ENCODE measurements at regions not wholly inside any gene's neighbourhood (a gene's known extent, or its start where the extent isn't known, plus 50 kb on each side); places are given as distances from the start of the nearest gene placed in this dataset.
"Not testable (repeated sequence)": the region's sequence is repeated elsewhere in the genome, so short reads cannot be mapped to it uniquely, and the experiment has no call there.

DNA sequence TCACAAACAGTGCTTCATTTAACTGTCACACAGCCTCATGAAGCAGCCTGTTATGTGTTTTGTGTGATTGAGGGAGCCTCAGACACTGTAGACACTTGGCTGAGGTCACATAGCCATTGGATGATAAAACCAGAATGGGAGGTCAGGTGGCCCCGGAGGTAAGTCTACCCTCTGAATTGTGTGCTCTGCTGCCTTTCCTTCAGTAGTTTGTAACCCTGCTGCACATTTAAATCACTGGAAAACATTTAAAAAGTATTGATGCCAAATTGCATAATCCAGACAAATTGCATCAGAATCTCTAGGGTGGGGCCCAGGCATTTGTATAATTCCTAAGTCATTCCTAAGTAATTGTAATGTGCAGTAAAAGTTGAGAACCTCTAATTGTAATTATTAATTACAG, 85.2 kb upstream of the ECI2 start:
- Histone ChIP-seq H3K27me3 (ENCODE audit: control insufficient read depth, insufficient read depth, low read length) (peaks cover 2% of the 10 kb centered on the region), H3K9me3 (ENCODE audit: control insufficient read depth, insufficient read depth, low read length) (no peaks in the 10 kb centered on the region), H3K4me3 (ENCODE audit: low read depth, low read length) (no peak overlapping the region), H3K27ac (ENCODE audit: low read depth, low read length) (no peak overlapping the region)
- TF ChIP-seq, protein P1, sequence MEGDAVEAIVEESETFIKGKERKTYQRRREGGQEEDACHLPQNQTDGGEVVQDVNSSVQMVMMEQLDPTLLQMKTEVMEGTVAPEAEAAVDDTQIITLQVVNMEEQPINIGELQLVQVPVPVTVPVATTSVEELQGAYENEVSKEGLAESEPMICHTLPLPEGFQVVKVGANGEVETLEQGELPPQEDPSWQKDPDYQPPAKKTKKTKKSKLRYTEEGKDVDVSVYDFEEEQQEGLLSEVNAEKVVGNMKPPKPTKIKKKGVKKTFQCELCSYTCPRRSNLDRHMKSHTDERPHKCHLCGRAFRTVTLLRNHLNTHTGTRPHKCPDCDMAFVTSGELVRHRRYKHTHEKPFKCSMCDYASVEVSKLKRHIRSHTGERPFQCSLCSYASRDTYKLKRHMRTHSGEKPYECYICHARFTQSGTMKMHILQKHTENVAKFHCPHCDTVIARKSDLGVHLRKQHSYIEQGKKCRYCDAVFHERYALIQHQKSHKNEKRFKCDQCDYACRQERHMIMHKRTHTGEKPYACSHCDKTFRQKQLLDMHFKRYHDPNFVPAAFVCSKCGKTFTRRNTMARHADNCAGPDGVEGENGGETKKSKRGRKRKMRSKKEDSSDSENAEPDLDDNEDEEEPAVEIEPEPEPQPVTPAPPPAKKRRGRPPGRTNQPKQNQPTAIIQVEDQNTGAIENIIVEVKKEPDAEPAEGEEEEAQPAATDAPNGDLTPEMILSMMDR (IDR thresholded peaks at IDR 0.05; ENCODE audit: low read depth, low read length): no peak
- no peak for DNase-seq (ENCODE audit: low read depth, low spot score)
- CTCF ChIA-PET: no interaction called here
- POLR2A ChIA-PET: interaction anchor here (0.6 kb wide), 1 partner anchor 1047 kb away, joined by 5 read pairs; no protein-coding TSS in a partner anchor

DNA sequence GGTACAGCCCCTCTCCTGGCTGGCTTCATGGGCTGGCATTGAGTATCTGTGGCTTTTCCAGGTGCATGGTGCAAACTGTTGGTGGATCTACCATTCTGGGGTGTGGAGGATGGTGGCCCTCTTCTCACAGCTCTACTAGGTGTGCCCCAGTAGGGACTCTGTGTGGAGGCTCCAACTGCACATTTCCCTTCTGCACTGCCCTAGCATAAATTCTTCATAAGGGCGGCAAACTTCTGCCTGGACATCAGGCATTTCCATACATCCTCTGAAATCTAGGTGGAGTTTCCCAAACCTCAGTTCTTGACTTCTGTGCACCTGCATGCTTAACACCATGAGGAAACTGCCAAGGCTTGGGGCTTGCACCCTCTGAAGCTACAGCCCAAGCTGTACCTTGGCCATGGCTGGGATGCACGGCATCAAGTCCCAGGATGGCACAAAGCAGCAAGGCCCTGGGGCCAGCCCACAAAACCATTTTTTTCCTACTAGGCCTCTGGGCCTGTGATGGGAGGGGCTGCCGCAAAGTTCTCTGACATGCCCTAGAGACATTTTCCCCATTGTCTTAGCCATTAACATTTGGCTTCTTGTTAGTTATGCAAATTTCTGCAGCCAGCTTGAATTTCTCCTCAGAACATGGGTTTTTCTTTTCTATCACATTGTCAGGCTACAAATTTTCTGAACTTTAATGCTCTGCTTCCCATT, 83.4 kb upstream of the ECI2 start:
- H3K27me3 ChIP-seq (ENCODE audit: control insufficient read depth, insufficient read depth, low read length); DNase-seq (ENCODE audit: low read depth, low spot score); H3K9me3 ChIP-seq (ENCODE audit: control insufficient read depth, insufficient read depth, low read length); POLR2A ChIA-PET; H3K27ac ChIP-seq (ENCODE audit: low read depth, low read length); H3K4me3 ChIP-seq (ENCODE audit: low read depth, low read length): not testable (repeated sequence)
- CTCF ChIA-PET: interaction anchor here (0.9 kb wide), 1 partner anchor 9 kb away, joined by 3 read pairs; no protein-coding TSS in a partner anchor

- ChIA-PET CTCF (interaction anchor here (3.1 kb wide), 1 partner anchor 86 kb away, joined by 33 read pairs; no protein-coding TSS in a partner anchor), POLR2A (no interaction called here)
- Histone ChIP-seq H3K27ac (ENCODE audit: low read depth, low read length) (no peak overlapping the region), H3K4me3 (ENCODE audit: low read depth, low read length) (no peak overlapping the region), H3K9me3 (ENCODE audit: control insufficient read depth, insufficient read depth, low read length) (peaks cover 8% of the 10 kb centered on the region), H3K27me3 (ENCODE audit: control insufficient read depth, insufficient read depth, low read length) (peaks cover 2% of the 10 kb centered on the region)
- TF ChIP-seq, protein P1 (IDR thresholded peaks at IDR 0.05; ENCODE audit: low read depth, low read length): no peak
- DNase-seq (ENCODE audit: low read depth, low spot score): no peak
These were observed 77.2 kb upstream of the ECI2 start for GRCh38 chr6:4212588-4212987.

DNA sequence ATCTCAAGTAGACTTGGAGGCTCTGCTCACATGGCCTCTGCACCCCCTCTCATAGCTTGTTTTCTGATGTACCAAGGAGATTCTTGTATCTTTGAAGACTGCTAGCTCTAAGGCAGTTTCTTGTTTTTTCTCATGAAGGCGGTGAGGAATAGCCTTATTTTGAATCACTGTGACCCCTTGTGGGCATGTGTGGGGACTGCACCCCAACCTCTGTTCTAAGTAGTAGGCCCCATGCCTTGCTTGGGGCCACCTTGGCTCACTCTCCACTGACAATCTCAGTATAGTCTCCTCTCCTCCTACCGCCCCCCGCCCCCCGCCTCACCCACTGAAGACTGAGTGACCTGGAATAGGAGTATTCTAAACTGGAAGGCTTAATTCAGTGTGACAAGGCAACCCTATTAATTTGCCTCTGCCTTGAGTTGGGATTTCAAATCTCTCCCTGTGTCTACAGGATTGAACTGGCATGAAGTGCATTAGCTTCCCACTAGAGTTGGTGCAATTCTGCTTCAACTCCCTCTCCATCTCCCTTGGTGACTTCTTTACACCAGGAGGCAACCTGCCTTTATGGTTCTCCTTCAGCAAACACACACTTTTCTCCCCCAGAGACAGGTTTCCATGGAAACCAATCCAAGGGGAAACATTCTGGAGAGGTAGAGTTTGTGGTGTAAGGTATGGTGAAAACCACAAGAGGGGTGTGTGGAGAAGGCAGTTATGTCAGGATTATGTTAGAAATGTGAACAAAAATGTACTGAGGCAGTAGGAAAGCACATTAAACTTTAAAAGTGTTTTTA, 75.4 kb upstream of the ECI2 start:
- TF ChIP-seq, protein P1 (IDR thresholded peaks at IDR 0.05; ENCODE audit: low read depth, low read length): peak; percentile 87
- H3K4me3 ChIP-seq (ENCODE audit: low read depth, low read length): no peak overlapping the region
- ChIA-PET POLR2A (interaction anchor here (0.6 to 0.7 kb wide), 2 partner anchors 25 to 139 kb away, joined by 3 read pairs; no protein-coding TSS in a partner anchor), CTCF (interaction anchor here (0.6 to 3.1 kb wide), 44 partner anchors 13 to 854 kb away, joined by 3 to 61 read pairs (median 4); partner anchors contain the start of genes ECI2 and RPP40)
- peaks cover 1% of the 10 kb centered on the region for H3K27me3 ChIP-seq (ENCODE audit: control insufficient read depth, insufficient read depth, low read length)
- DNase-seq (ENCODE audit: low read depth, low spot score): peak; percentile 42
- H3K27ac ChIP-seq (ENCODE audit: low read depth, low read length): no peak overlapping the region
- H3K9me3 ChIP-seq (ENCODE audit: control insufficient read depth, insufficient read depth, low read length): peaks cover 8% of the 10 kb centered on the region

GRCh38 chr6:4209196-4209595, 73.8 kb upstream of the ECI2 start:
- TF ChIP-seq, protein P1 (IDR thresholded peaks at IDR 0.05; ENCODE audit: low read depth, low read length): no peak
- Histone ChIP-seq H3K4me3 (ENCODE audit: low read depth, low read length) (no peak overlapping the region), H3K27ac (ENCODE audit: low read depth, low read length) (no peak overlapping the region), H3K27me3 (ENCODE audit: control insufficient read depth, insufficient read depth, low read length) (peaks cover 11% of the 10 kb centered on the region), H3K9me3 (ENCODE audit: control insufficient read depth, insufficient read depth, low read length) (peaks cover 7% of the 10 kb centered on the region)
- POLR2A ChIA-PET: no interaction called here
- CTCF ChIA-PET: interaction anchor here (1.4 to 2.1 kb wide), 4 partner anchors 33 to 153 kb away, joined by 12 to 61 read pairs (median 14); partner anchors contain the start of gene ECI2
- DNase-seq (ENCODE audit: low read depth, low spot score): no peak
